Neuronal stem cell (in vitro differentiated cells): ENCODE measurements at regions not wholly inside any gene's neighbourhood (a gene's known extent, or its start where the extent isn't known, plus 50 kb on each side); places are given as distances from the start of the nearest gene placed in this dataset.
A peak's percentile ranks its signal among the peaks of the same experiment; 100 is the strongest.

Experiments
- DNase-seq: peaks from one replicate; pipeline ENCODE4 v3.0.0-alpha.2; 2013; ENCODE audit warnings: low spot score
- H2AFZ ChIP-seq: one replicate; pipeline ENCODE4 v1.6.1; 2013; ENCODE audit warnings: mild to moderate bottlenecking, low read length, inconsistent platforms
- H2AK5ac ChIP-seq: 2 replicates; pipeline ENCODE4 v1.6.1; 2013; ENCODE audit warnings: low read depth, mild to moderate bottlenecking, inconsistent platforms, low read length, moderate library complexity, mixed read lengths
- H2BK120ac ChIP-seq: 2 replicates; pipeline ENCODE4 v1.6.1; 2013; ENCODE audit warnings: low read depth, mild to moderate bottlenecking, inconsistent platforms, low read length, moderate library complexity, mixed read lengths
- H2BK12ac ChIP-seq: one replicate; pipeline ENCODE4 v1.6.1; 2013; ENCODE audit warnings: low read length, inconsistent platforms
- H2BK15ac ChIP-seq: 2 replicates; pipeline ENCODE4 v1.6.1; 2013; ENCODE audit warnings: mild to moderate bottlenecking, low read length, inconsistent platforms, mixed read lengths
- H2BK5ac ChIP-seq: one replicate; pipeline ENCODE4 v1.6.1; 2013; ENCODE audit warnings: inconsistent platforms, mild to moderate bottlenecking, low read length, moderate library complexity
- H3K14ac ChIP-seq: one replicate; pipeline ENCODE4 v1.6.1; 2013; ENCODE audit warnings: low read length, inconsistent platforms
- H3K18ac ChIP-seq: 2 replicates; pipeline ENCODE4 v1.6.1; 2013; ENCODE audit warnings: low read length, inconsistent platforms
- H3K23ac ChIP-seq: 2 replicates; pipeline ENCODE4 v1.6.1; 2013; ENCODE audit warnings: low read depth, mild to moderate bottlenecking, mixed read lengths, low read length, inconsistent platforms; ENCODE audit not compliant: poor library complexity
- H3K27ac ChIP-seq: replicated peaks from 3 replicates; pipeline ENCODE4 v1.5.1; 2013; ENCODE audit warnings: low read length, inconsistent platforms
- H3K27me3 ChIP-seq, 3 experiments: 2 replicates each; pipeline ENCODE4 v1.6.1; 2013; ENCODE audit warnings: low read length in 3 of 3, mild to moderate bottlenecking in 2 of 3, inconsistent platforms in 1 of 3, low read depth in 1 of 3, mixed read lengths in 1 of 3, moderate library complexity in 1 of 3; ENCODE audit not compliant: control insufficient read depth in 3 of 3, insufficient read depth in 3 of 3
- H3K36me3 ChIP-seq, 2 donors: replicated peaks in 1 of 2; 2 replicates each; pipeline ENCODE4 v1.6.1; 2013; ENCODE audit warnings: low read length in 2 of 2; ENCODE audit not compliant: control insufficient read depth in 2 of 2, insufficient read depth in 2 of 2
- H3K4ac ChIP-seq: 2 replicates; pipeline ENCODE4 v1.6.1; 2013; ENCODE audit warnings: inconsistent platforms, mild to moderate bottlenecking, low read length, moderate library complexity
- H3K4me1 ChIP-seq, 2 donors: 1 replicate in 1 of 2; 2 replicates in 1 of 2; pipeline ENCODE4 v1.6.1; 2013; ENCODE audit warnings: low read length in 2 of 2, low read depth in 1 of 2; ENCODE audit not compliant: control insufficient read depth in 2 of 2, insufficient read depth in 1 of 2
- H3K4me2 ChIP-seq: one replicate; pipeline ENCODE4 v1.6.1; 2013; ENCODE audit warnings: mild to moderate bottlenecking, low read length, inconsistent platforms; ENCODE audit not compliant: insufficient read depth, poor library complexity, severe bottlenecking
- H3K4me3 ChIP-seq, 2 donors: 2 replicates each; pipeline ENCODE4 v1.5.1; 2013; ENCODE audit warnings: low read length in 2 of 2, mild to moderate bottlenecking in 2 of 2, inconsistent platforms in 1 of 2, moderate library complexity in 1 of 2
- H3K79me1 ChIP-seq: one replicate; pipeline ENCODE4 v1.6.1; 2013; ENCODE audit warnings: low read depth, mild to moderate bottlenecking, inconsistent platforms, low read length, moderate library complexity
- H3K9ac ChIP-seq: one replicate; pipeline ENCODE4 v1.6.1; 2013; ENCODE audit warnings: mild to moderate bottlenecking, low read depth, low read length, inconsistent platforms; ENCODE audit not compliant: poor library complexity
- H3K9me3 ChIP-seq, 2 donors: replicated peaks in 1 of 2; 2 replicates each; pipeline versions ENCODE3 to v1.6.1; 2013; ENCODE audit warnings: low read length in 2 of 2, mild to moderate bottlenecking in 2 of 2, inconsistent platforms in 1 of 2, low read depth in 1 of 2, mixed read lengths in 1 of 2, moderate library complexity in 1 of 2; ENCODE audit not compliant: control insufficient read depth in 2 of 2, insufficient read depth in 1 of 2
- H4K8ac ChIP-seq: one replicate; pipeline ENCODE4 v1.6.1; 2013; ENCODE audit warnings: low read depth, mild to moderate bottlenecking, inconsistent platforms, low read length, moderate library complexity
- H4K91ac ChIP-seq: one replicate; pipeline ENCODE4 v1.6.1; 2013; ENCODE audit warnings: low read length, low read depth, mild to moderate bottlenecking, inconsistent platforms; ENCODE audit not compliant: poor library complexity
- WGBS, 2 donors: extraction: QIAGEN DNeasy Blood & Tissue Kit; methylation state at CpG; one replicate each; pipeline ENCODE4 v1.1.7; 2013; ENCODE audit warnings: missing lambda C conversion rate in 2 of 2, mixed read lengths in 1 of 2; ENCODE audit not compliant: insufficient read length in 2 of 2, insufficient replicate concordance in 1 of 2; ENCODE audit errors: extremely low coverage in 2 of 2; 5-methylcytosine and 5-hydroxymethylcytosine counted together

DNA sequence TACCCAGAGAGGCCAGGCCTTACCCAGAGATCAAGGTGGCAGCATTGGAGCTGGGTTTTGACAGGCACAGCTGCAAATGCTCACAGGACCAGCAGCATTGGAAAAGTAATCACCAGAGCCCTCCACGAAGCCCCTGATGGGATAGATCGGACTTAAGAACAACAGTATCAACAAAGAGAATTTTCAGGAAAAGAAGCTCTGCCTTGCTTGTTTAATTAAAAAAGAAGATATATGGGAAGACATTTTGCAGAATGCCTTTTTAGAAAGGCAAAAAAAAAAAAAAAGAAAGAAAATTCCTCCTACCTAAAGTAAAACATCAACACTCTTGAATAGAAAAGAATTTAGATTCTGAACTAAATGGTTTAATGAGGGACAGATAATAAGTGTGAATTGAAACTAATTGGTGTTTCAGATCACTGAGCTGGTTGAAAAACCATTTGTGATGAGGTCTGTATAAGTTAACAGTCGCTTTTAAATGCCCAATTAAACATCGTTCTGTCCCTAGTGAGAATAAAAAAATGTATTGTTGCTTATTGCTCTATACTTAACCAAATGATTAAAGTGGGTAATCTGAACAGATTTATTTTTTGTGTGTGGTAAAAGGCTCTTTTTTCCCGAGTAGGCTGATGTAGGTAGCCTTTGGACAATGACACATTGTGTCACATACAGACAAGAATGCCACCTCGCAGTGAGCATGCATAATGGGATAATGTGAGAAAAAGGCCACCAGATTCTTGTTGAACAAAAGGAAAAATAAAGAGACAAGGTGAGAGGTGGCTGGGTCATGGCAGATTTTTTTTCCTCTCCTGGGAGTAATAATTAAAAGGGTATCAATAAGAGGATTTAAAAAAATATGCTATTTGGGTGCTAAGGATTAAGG, 93.0 kb upstream of the ARGLU1 start:
- no peak overlapping the region for H3K9ac ChIP-seq
- peak overlapping the region; percentile 61 for H3K27ac ChIP-seq
- no peaks in the 10 kb centered on the region for H3K79me1 ChIP-seq
- H2AK5ac ChIP-seq, result no peak overlapping the region
- H3K18ac ChIP-seq, result no peak overlapping the region
- H3K14ac ChIP-seq, result no peak overlapping the region
- H3K23ac ChIP-seq, result no peak overlapping the region
- no peak overlapping the region for H2AFZ ChIP-seq
- H3K4me1 ChIP-seq, result peaks cover 11 to 12% of the 10 kb centered on the region in 2 donors
- H3K9me3 ChIP-seq, result no peaks in the 10 kb centered on the region
- H2BK5ac ChIP-seq, result no peak overlapping the region
- H3K4me3 ChIP-seq, result no peak overlapping the region
- no peak overlapping the region for H2BK120ac ChIP-seq
- no peak overlapping the region for H4K8ac ChIP-seq
- peak; percentile 61 for DNase-seq
- H4K91ac ChIP-seq, result no peak overlapping the region
- no peak overlapping the region for H3K4me2 ChIP-seq
- WGBS, 2 donors, result no CpG with 5 or more reads among the region's 6 CpGs
- H3K4ac ChIP-seq, result no peak overlapping the region
- no peaks in the 10 kb centered on the region for H3K36me3 ChIP-seq
- H2BK12ac ChIP-seq, result no peak overlapping the region
- H2BK15ac ChIP-seq, result no peak overlapping the region
- H3K27me3 ChIP-seq, result peaks cover 0 to 3% (median 0%) of the 10 kb centered on the region in 3 experiments

DNA sequence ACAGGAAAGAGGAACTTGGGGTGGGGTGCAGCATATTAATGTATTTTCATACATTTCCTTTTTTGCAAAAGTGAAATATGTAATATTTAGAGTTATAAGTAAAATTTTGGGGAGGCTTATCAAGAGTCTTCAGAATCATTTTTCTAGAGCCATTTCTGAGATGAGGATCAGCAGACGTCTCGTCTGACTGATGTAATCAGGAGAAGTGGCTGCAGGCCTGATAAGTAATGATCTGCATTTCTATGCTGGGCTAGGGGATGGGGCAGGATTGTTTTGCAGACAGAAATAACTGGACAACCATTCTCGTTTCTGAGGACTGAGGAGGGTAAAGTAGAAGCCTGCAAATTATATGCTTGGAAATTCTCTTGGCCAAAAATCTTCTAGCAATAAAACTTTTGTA, 89.2 kb upstream of the ARGLU1 start:
- Histone ChIP-seq H2BK120ac (no peak overlapping the region), H3K9ac (no peak overlapping the region), H3K36me3 (no peaks in the 10 kb centered on the region), H3K4me2 (no peak overlapping the region), H3K79me1 (peaks cover 1% of the 10 kb centered on the region), H3K4ac (no peak overlapping the region), H2BK12ac (no peak overlapping the region), H3K27me3 (peaks cover 0 to 1% (median 0%) of the 10 kb centered on the region in 3 experiments), H4K91ac (no peak overlapping the region), H2AFZ (no peak overlapping the region), H4K8ac (no peak overlapping the region), H3K14ac (no peak overlapping the region), H3K4me1 (peaks cover 8 to 12% of the 10 kb centered on the region in 2 donors), H3K4me3 (no peak overlapping the region), H3K23ac (no peak overlapping the region), H2BK15ac (no peak overlapping the region), H3K9me3 (no peaks in the 10 kb centered on the region), H2AK5ac (no peak overlapping the region), H2BK5ac (no peak overlapping the region), H3K18ac (no peak overlapping the region), H3K27ac (no peak overlapping the region)
- no CpG with 5 or more reads among the region's 3 CpGs for WGBS, 2 donors
- DNase-seq, result no peak

- Histone ChIP-seq H3K9ac (no peak overlapping the region), H2BK120ac (no peak overlapping the region), H3K27me3 (no peaks in the 10 kb centered on the region), H2AFZ (no peak overlapping the region), H3K23ac (no peak overlapping the region), H3K4me1 (peaks cover 5 to 9% of the 10 kb centered on the region in 2 donors), H4K91ac (no peak overlapping the region), H3K27ac (no peak overlapping the region), H3K4ac (no peak overlapping the region), H2AK5ac (no peak overlapping the region), H2BK12ac (no peak overlapping the region), H3K79me1 (peaks cover 1% of the 10 kb centered on the region), H3K4me3 (no peak overlapping the region), H3K18ac (no peak overlapping the region), H3K4me2 (no peak overlapping the region), H3K9me3 (no peaks in the 10 kb centered on the region), H3K14ac (no peak overlapping the region), H2BK15ac (no peak overlapping the region), H3K36me3 (no peaks in the 10 kb centered on the region), H4K8ac (no peak overlapping the region), H2BK5ac (no peak overlapping the region)
- WGBS, 2 donors, result no CpG with 5 or more reads among the region's 1 CpG
- no peak for DNase-seq
Measured at GRCh38 chr13:106656186-106656585, 88.2 kb upstream of the ARGLU1 start.

DNA sequence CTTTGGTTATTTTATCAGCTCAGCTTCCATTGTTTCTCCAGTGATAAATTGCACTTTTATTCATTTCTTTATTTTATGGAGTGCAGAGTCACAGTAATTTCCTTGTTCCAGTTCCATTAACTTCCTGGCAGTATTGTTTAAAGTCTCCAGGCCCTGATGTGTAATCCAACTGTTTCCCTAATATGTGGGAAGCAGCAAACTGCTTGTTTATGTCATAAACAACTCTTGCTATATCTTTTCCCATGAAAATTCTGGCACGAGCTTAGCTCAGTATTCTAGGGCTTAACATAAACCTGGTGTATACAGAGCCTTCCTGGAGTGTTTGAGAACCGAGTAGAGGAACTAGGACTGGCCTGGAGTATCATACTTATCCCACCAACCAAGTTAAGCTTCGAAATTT, 83.5 kb upstream of the ARGLU1 start:
- no peak overlapping the region for H2AK5ac ChIP-seq
- no peak overlapping the region for H2BK120ac ChIP-seq
- H3K79me1 ChIP-seq, result peaks cover 1% of the 10 kb centered on the region
- DNase-seq, result no peak
- H4K8ac ChIP-seq, result no peak overlapping the region
- H2AFZ ChIP-seq, result no peak overlapping the region
- no peak overlapping the region for H3K14ac ChIP-seq
- no CpG with 5 or more reads among the region's 3 CpGs for WGBS, 2 donors
- H3K9ac ChIP-seq, result no peak overlapping the region
- no peak overlapping the region for H2BK12ac ChIP-seq
- no peak overlapping the region for H3K27ac ChIP-seq
- H4K91ac ChIP-seq, result no peak overlapping the region
- no peaks in the 10 kb centered on the region for H3K36me3 ChIP-seq
- H3K4me1 ChIP-seq, result no peaks in the 10 kb centered on the region
- no peak overlapping the region for H3K4me2 ChIP-seq
- no peak overlapping the region for H2BK5ac ChIP-seq
- H3K9me3 ChIP-seq, result peaks cover 0 to 9% of the 10 kb centered on the region in 2 donors
- no peak overlapping the region for H3K23ac ChIP-seq
- no peak overlapping the region for H2BK15ac ChIP-seq
- H3K27me3 ChIP-seq, result no peaks in the 10 kb centered on the region
- no peak overlapping the region for H3K4me3 ChIP-seq
- H3K18ac ChIP-seq, result no peak overlapping the region
- H3K4ac ChIP-seq, result no peak overlapping the region
